ENCODE measurements at regions not wholly inside any gene's neighbourhood (a gene's known extent, or its start where the extent isn't known, plus 50 kb on each side); places are given as distances from the start of the nearest gene placed in this dataset.

- no peaks in the 10 kb centered on the region for H3K36me3 ChIP-seq (ENCODE audit: insufficient read depth)
- H3K9ac ChIP-seq: no peak overlapping the region
- no peaks in the 10 kb centered on the region for H3K79me2 ChIP-seq (ENCODE audit: insufficient read depth, low read depth)
- no peaks in the 10 kb centered on the region for H3K27me3 ChIP-seq (ENCODE audit: insufficient read depth, low read depth)
- no peaks in the 10 kb centered on the region for H3K4me1 ChIP-seq (ENCODE audit: low read depth, poor library complexity, severe bottlenecking)
- TF ChIP-seq CTCF (conservative IDR thresholded peaks at IDR 0.05; ENCODE audit: low read depth, low read length): no peak
- H3K4me3 ChIP-seq (IDR thresholded peaks at IDR 0.05; ENCODE audit: insufficient read depth, low read depth, low read length): no peak overlapping the region
- no peak overlapping the region for H3K4me2 ChIP-seq
- no peaks in the 10 kb centered on the region for H4K20me1 ChIP-seq (ENCODE audit: insufficient read depth)
- no peak overlapping the region for H3K27ac ChIP-seq
- H2AFZ ChIP-seq (ENCODE audit: low read depth): no peak overlapping the region
These were observed 1759.6 kb downstream of the C4orf33 start for GRCh38 chr4:130855533-130855932.

DNA sequence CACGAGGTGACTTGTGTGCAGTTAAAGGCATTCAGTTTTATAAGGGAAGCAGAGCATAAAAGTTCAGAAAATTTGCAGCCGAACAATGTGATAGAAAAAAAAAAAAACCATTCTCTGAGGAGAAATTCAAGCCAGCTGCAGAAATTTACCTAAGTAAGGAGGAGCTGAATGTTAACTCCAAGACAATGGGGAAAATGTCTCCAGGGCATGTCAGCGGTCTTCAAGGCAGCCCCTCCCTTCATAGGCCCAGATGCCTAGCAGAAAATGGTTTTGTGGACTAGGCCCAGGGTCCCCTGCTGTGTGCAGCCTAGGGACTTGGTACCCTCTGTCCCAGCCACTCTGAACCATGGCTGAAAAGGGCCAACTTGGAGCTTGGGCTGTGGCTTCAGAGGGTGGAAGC, 1764.0 kb downstream of the C4orf33 start:
- TF ChIP-seq CTCF (conservative IDR thresholded peaks at IDR 0.05; ENCODE audit: low read depth, low read length): no peak
- Histone ChIP-seq H3K27ac (no peak overlapping the region), H3K4me2 (no peak overlapping the region), H4K20me1 (ENCODE audit: insufficient read depth) (no peaks in the 10 kb centered on the region), H3K79me2 (ENCODE audit: insufficient read depth, low read depth) (no peaks in the 10 kb centered on the region), H2AFZ (ENCODE audit: low read depth) (no peak overlapping the region), H3K4me3 (IDR thresholded peaks at IDR 0.05; ENCODE audit: insufficient read depth, low read depth, low read length) (no peak overlapping the region), H3K4me1 (ENCODE audit: low read depth, poor library complexity, severe bottlenecking) (no peaks in the 10 kb centered on the region), H3K36me3 (ENCODE audit: insufficient read depth) (no peaks in the 10 kb centered on the region), H3K27me3 (ENCODE audit: insufficient read depth, low read depth) (no peaks in the 10 kb centered on the region), H3K9ac (no peak overlapping the region)

- no peak overlapping the region for H2AFZ ChIP-seq (ENCODE audit: low read depth)
- H3K27me3 ChIP-seq (ENCODE audit: insufficient read depth, low read depth): no peaks in the 10 kb centered on the region
- no peaks in the 10 kb centered on the region for H4K20me1 ChIP-seq (ENCODE audit: insufficient read depth)
- no peaks in the 10 kb centered on the region for H3K4me1 ChIP-seq (ENCODE audit: low read depth, poor library complexity, severe bottlenecking)
- no peaks in the 10 kb centered on the region for H3K79me2 ChIP-seq (ENCODE audit: insufficient read depth, low read depth)
- no peak overlapping the region for H3K4me2 ChIP-seq
- no peak overlapping the region for H3K4me3 ChIP-seq (IDR thresholded peaks at IDR 0.05; ENCODE audit: insufficient read depth, low read depth, low read length)
- H3K27ac ChIP-seq: no peak overlapping the region
- H3K9ac ChIP-seq: no peak overlapping the region
- no peaks in the 10 kb centered on the region for H3K36me3 ChIP-seq (ENCODE audit: insufficient read depth)
- TF ChIP-seq CTCF (conservative IDR thresholded peaks at IDR 0.05; ENCODE audit: low read depth, low read length): no peak
These were observed 1801.0 kb downstream of the C4orf33 start for GRCh38 chr4:130896920-130897319.

- no peaks in the 10 kb centered on the region for H3K79me2 ChIP-seq (ENCODE audit: insufficient read depth, low read depth)
- H3K27ac ChIP-seq: no peak overlapping the region
- H4K20me1 ChIP-seq (ENCODE audit: insufficient read depth): no peaks in the 10 kb centered on the region
- no peak for TF ChIP-seq CTCF (conservative IDR thresholded peaks at IDR 0.05; ENCODE audit: low read depth, low read length)
- no peaks in the 10 kb centered on the region for H3K27me3 ChIP-seq (ENCODE audit: insufficient read depth, low read depth)
- no peak overlapping the region for H3K4me2 ChIP-seq
- no peaks in the 10 kb centered on the region for H3K4me1 ChIP-seq (ENCODE audit: low read depth, poor library complexity, severe bottlenecking)
- no peak overlapping the region for H3K4me3 ChIP-seq (IDR thresholded peaks at IDR 0.05; ENCODE audit: insufficient read depth, low read depth, low read length)
- no peak overlapping the region for H3K9ac ChIP-seq
- H2AFZ ChIP-seq (ENCODE audit: low read depth): no peak overlapping the region
- H3K36me3 ChIP-seq (ENCODE audit: insufficient read depth): no peaks in the 10 kb centered on the region
These were observed 1805.4 kb downstream of the C4orf33 start for GRCh38 chr4:130901321-130901720.

Measured in KMS-11 (cell line).